HG02852 (cell line): ENCODE measurements at regions not wholly inside any gene's neighbourhood (a gene's known extent, or its start where the extent isn't known, plus 50 kb on each side); places are given as distances from the start of the nearest gene placed in this dataset.

ENCODE experiments used
- ATAC-seq: cut with Tn5 transposase; IDR thresholded peaks from one replicate; pipeline ENCODE4 v1.9.1; 2021; ENCODE audit warnings: mild to moderate bottlenecking, moderate library complexity; ENCODE audit not compliant: unreplicated experiment

GRCh38 chr2:106706283-106706682 is 179.7 kb downstream of the ST6GAL2 start:
- ATAC-seq = no peak

GRCh38 chr2:106708209-106708608 is 177.8 kb downstream of the ST6GAL2 start:
- ATAC-seq = no peak

GRCh38 chr2:106709229-106709628 is 176.7 kb downstream of the ST6GAL2 start:
- ATAC-seq = no peak

- ATAC-seq = no peak
Measured at GRCh38 chr2:106719222-106719621, 166.7 kb downstream of the ST6GAL2 start.

GRCh38 chr2:106720026-106720425 is 165.9 kb downstream of the ST6GAL2 start:
- ATAC-seq = no peak

- ATAC-seq = no peak
Measured at GRCh38 chr2:106724301-106724794, 161.6 kb downstream of the ST6GAL2 start.

GRCh38 chr2:106734165-106734564 is 151.8 kb downstream of the ST6GAL2 start:
- ATAC-seq = no peak

GRCh38 chr2:106735807-106736206 is 150.2 kb downstream of the ST6GAL2 start:
- ATAC-seq = no peak

- no peak for ATAC-seq
Measured at GRCh38 chr2:106736221-106736620, 149.7 kb downstream of the ST6GAL2 start.

- no peak for ATAC-seq
Measured at GRCh38 chr2:106745468-106745867, 140.5 kb downstream of the ST6GAL2 start.

- no peak for ATAC-seq
Measured at GRCh38 chr2:106749823-106750222, 136.1 kb downstream of the ST6GAL2 start.
